ENCODE measurements at regions not wholly inside any gene's neighbourhood (a gene's known extent, or its start where the extent isn't known, plus 50 kb on each side); places are given as distances from the start of the nearest gene placed in this dataset.

DNA sequence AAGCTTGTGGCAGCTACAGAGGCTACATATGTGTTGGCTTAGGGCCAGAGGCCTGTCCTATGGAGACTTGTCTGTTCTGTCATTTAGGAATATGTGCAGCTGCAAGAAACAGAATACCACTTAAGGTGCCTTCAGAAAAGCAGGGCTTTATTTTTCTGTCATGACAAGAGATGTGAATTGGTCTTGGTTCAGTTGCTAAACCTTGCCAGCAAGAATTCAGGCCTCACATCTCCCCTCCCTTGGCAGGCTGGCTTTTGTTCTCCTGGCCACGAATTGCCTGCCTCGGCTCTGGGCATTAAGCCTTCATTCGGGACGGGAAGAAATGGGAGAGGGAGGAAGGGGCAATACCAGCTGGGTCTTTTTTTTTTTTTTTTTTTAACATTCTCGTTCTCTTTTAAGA, 82.4 kb upstream of the TGM3 start:
- intact Hi-C loops (cut with DNase I), result no loop called here
- peaks cover 0 to 22% (median 0%) of the 10 kb centered on the region in 12 donors for H3K4me1 ChIP-seq
- no peak for TF ChIP-seq POLR2A (IDR thresholded peaks at IDR 0.05)
- TF ChIP-seq, protein P1, sequence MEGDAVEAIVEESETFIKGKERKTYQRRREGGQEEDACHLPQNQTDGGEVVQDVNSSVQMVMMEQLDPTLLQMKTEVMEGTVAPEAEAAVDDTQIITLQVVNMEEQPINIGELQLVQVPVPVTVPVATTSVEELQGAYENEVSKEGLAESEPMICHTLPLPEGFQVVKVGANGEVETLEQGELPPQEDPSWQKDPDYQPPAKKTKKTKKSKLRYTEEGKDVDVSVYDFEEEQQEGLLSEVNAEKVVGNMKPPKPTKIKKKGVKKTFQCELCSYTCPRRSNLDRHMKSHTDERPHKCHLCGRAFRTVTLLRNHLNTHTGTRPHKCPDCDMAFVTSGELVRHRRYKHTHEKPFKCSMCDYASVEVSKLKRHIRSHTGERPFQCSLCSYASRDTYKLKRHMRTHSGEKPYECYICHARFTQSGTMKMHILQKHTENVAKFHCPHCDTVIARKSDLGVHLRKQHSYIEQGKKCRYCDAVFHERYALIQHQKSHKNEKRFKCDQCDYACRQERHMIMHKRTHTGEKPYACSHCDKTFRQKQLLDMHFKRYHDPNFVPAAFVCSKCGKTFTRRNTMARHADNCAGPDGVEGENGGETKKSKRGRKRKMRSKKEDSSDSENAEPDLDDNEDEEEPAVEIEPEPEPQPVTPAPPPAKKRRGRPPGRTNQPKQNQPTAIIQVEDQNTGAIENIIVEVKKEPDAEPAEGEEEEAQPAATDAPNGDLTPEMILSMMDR (IDR thresholded peaks at IDR 0.05), result no peak
- DNase-seq (no peak), ATAC-seq (no peak)
- H3K4me3 ChIP-seq, result no peak overlapping the region
- H3K36me3 ChIP-seq, result no peaks in the 10 kb centered on the region
- 70 to 84% (median 79%) methylated on average over 5 of the region's 5 CpGs for WGBS, 4 donors
- H3K27me3 ChIP-seq, result peaks cover 0 to 32% (median 4%) of the 10 kb centered on the region in 9 donors
- no peaks in the 10 kb centered on the region for H3K9me3 ChIP-seq
- no peak overlapping the region for H3K27ac ChIP-seq

DNA sequence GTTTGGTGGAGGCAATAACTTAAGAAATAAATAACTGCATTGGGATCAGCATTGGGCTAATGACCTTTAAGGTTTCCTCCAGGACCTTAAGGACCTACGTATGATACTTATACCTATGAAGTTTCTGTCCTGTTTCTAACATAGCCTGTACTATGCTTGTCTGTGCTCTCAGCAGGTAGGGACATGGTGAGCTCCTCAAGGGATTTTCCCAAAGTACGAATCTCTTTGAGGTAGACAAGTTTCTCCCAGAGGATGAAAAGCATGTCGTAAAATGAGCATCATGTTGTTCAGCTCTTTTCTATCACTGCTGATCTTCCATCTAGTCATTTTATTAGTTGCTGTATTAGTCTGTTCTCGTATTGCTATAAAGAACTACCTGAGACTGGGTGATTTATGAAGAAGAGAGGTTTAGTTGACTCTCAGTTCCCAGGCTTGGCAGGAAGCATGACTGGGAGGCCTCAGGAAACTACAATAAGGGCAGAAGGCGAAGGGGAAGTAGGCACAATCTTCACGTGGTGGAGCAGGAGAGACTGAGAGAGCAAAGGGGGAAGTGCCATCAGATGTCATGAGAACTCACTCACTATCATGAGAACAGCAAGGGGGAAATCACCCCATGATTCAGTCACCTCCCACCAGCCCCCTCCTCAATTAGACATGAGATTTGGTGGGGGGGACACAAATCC, 77.8 kb upstream of the TGM3 start:
- intact Hi-C loops (cut with DNase I), result no loop called here
- Histone ChIP-seq H3K4me1 (peaks cover 0 to 14% (median 0%) of the 10 kb centered on the region in 12 donors), H3K9me3 (peaks cover 0 to 8% (median 0%) of the 10 kb centered on the region in 12 donors), H3K4me3 (no peak overlapping the region), H3K27ac (peak overlapping the region in 2 of 12 donors; percentile 13 to 79), H3K27me3 (peaks cover 0 to 6% (median 0%) of the 10 kb centered on the region in 9 donors), H3K36me3 (no peaks in the 10 kb centered on the region)
- TF ChIP-seq, protein P1 (IDR thresholded peaks at IDR 0.05), result no peak
- TF ChIP-seq POLR2A (IDR thresholded peaks at IDR 0.05), result no peak
- 75 to 80% (median 76%) methylated on average over 6 of the region's 6 CpGs for WGBS, 4 donors
- DNase-seq, result peak in 2 of 5 donors; percentile 25 to 27
- ATAC-seq, result peak in 3 of 4 donors; percentile 12 to 69 (median 44)

DNA sequence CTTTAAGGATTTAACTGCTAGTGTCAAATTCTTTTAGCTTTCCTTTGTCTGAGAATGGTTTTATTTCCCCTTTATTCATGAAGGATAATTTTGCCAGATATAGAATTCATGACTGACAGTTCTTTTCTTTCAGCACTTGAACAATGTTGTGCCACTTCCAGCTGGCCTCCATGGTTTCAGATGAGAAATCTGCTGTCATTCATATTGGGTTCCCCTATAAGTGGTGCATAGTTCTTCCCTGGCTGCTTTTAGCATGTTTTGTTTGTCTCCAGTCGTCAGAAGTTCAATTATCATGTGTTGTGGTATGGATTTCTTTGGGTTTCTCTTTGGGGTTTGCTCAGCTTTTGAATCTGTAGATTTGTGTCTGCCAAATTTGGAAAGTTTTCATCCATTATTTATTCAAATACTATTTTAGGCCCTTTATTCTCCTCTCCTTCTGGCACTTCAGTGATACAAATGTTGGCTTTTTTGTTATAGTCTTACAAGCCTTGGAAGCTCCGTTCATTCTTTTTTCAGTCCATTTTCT, 76.3 kb upstream of the TGM3 start:
- peaks cover 0 to 8% (median 0%) of the 10 kb centered on the region in 12 donors for H3K9me3 ChIP-seq
- H3K4me3 ChIP-seq, result no peak overlapping the region
- peaks cover 0 to 14% (median 0%) of the 10 kb centered on the region in 12 donors for H3K4me1 ChIP-seq
- ATAC-seq (no peak), DNase-seq (no peak)
- 77 to 84% (median 81%) methylated on average over 2 of the region's 2 CpGs for WGBS, 4 donors
- H3K27ac ChIP-seq, result no peak overlapping the region
- peaks cover 0 to 6% (median 0%) of the 10 kb centered on the region in 9 donors for H3K27me3 ChIP-seq
- intact Hi-C loops (cut with DNase I), result no loop called here
- TF ChIP-seq POLR2A (IDR thresholded peaks at IDR 0.05), result no peak
- TF ChIP-seq, protein P1 (IDR thresholded peaks at IDR 0.05), result no peak
- no peaks in the 10 kb centered on the region for H3K36me3 ChIP-seq

DNA sequence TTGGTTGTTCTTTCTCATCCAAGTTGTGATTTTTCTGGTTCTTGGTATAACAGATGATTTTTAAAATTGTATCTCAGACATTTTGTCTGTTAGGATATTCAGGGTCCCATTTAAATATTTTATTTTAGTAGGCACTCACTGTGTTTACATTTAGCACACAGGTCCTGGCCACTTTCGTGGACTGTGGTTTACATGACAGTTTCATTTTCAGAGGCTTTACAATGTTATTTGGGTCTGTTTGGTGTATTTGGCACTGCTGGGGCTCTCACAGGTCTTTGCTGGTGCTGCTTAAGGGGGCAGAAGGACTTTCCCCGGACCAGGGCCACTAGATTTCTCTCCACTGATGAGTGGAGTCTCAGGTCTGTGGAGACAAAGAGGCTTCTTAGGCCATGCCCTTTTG, 75.5 kb upstream of the TGM3 start:
- H3K27ac ChIP-seq, result no peak overlapping the region
- H3K27me3 ChIP-seq, result peaks cover 0 to 6% (median 0%) of the 10 kb centered on the region in 9 donors
- no peak overlapping the region for H3K4me3 ChIP-seq
- H3K9me3 ChIP-seq, result peaks cover 0 to 8% (median 0%) of the 10 kb centered on the region in 12 donors
- no peaks in the 10 kb centered on the region for H3K36me3 ChIP-seq
- peaks cover 0 to 14% (median 0%) of the 10 kb centered on the region in 12 donors for H3K4me1 ChIP-seq
- TF ChIP-seq POLR2A (IDR thresholded peaks at IDR 0.05), result no peak
- TF ChIP-seq, protein P1 (IDR thresholded peaks at IDR 0.05), result no peak
- 44 to 90% (median 76%) methylated on average over 2 of the region's 2 CpGs for WGBS, 4 donors
- no peak for ATAC-seq
- intact Hi-C loops (cut with DNase I), result no loop called here
- no peak for DNase-seq

Measured in heart left ventricle (tissue), 16 donors.